ENCODE measurements at regions not wholly inside any gene's neighbourhood (a gene's known extent, or its start where the extent isn't known, plus 50 kb on each side); places are given as distances from the start of the nearest gene placed in this dataset.

DNA sequence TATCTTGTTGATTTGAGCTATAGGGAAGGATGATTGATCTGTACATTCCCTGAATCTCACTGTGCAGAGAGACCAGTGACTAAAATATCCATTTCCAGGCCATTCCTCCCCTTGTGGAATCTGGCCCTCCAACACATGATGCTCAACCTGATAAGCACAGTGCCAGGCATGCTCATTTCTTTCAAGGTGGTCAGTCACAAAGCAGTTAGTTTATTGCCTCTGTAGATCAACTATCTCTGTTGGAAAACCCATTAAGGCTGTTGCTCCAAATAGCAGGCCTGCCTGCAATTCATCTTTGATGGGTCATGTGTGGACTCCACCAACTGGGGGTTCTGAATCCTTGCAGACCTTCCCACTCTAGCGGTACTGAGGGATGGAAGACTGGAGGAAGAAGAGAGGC, 168.6 kb upstream of the FOXK1 start (continued):
- TF ChIP-seq, protein P1, sequence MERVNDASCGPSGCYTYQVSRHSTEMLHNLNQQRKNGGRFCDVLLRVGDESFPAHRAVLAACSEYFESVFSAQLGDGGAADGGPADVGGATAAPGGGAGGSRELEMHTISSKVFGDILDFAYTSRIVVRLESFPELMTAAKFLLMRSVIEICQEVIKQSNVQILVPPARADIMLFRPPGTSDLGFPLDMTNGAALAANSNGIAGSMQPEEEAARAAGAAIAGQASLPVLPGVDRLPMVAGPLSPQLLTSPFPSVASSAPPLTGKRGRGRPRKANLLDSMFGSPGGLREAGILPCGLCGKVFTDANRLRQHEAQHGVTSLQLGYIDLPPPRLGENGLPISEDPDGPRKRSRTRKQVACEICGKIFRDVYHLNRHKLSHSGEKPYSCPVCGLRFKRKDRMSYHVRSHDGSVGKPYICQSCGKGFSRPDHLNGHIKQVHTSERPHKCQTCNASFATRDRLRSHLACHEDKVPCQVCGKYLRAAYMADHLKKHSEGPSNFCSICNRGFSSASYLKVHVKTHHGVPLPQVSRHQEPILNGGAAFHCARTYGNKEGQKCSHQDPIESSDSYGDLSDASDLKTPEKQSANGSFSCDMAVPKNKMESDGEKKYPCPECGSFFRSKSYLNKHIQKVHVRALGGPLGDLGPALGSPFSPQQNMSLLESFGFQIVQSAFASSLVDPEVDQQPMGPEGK (CRISPR knock-in tag; IDR thresholded peaks at IDR 0.05; ENCODE audit: borderline replicate concordance): no peak

DNA sequence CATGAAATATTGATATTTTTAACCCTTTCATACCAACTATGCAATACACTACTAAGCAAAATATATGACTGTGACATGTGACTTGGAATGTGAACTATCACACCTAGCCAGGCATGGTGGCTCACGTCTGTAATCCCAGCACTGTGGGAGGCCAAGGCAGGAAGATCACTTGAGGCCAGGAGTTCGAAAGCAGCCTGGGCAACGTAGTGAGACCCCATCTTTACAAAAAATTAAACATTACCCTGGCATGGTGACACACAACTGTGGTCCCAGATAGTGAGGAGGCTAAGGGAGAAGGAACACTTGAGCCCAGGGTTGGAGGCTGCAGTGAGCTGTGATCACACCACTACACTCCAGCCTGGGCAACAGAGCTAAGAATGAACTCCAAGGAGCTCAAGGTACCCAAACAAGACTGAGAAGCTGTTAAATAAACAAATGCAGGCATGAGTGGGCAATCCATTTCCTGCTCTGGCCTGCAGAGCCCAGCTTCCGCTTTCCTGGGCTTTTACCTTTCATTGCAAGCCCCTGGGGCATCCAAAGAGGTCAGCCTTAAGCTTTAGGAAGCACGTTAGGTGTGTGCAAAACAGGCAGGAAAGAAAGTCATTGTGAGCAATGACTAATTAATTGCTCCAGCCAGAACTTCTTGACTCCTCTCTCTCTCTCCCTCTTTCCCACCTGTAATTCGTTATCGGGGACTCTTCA, 162.1 kb upstream of the FOXK1 start:
- ATAC-seq: no peak
- TF ChIP-seq, protein P2, sequence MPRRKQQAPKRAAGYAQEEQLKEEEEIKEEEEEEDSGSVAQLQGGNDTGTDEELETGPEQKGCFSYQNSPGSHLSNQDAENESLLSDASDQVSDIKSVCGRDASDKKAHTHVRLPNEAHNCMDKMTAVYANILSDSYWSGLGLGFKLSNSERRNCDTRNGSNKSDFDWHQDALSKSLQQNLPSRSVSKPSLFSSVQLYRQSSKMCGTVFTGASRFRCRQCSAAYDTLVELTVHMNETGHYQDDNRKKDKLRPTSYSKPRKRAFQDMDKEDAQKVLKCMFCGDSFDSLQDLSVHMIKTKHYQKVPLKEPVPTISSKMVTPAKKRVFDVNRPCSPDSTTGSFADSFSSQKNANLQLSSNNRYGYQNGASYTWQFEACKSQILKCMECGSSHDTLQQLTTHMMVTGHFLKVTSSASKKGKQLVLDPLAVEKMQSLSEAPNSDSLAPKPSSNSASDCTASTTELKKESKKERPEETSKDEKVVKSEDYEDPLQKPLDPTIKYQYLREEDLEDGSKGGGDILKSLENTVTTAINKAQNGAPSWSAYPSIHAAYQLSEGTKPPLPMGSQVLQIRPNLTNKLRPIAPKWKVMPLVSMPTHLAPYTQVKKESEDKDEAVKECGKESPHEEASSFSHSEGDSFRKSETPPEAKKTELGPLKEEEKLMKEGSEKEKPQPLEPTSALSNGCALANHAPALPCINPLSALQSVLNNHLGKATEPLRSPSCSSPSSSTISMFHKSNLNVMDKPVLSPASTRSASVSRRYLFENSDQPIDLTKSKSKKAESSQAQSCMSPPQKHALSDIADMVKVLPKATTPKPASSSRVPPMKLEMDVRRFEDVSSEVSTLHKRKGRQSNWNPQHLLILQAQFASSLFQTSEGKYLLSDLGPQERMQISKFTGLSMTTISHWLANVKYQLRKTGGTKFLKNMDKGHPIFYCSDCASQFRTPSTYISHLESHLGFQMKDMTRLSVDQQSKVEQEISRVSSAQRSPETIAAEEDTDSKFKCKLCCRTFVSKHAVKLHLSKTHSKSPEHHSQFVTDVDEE (CRISPR knock-in tag; IDR thresholded peaks at IDR 0.05): no peak
- TF ChIP-seq, protein P1 (CRISPR knock-in tag; IDR thresholded peaks at IDR 0.05; ENCODE audit: borderline replicate concordance): no peak
- TF ChIP-seq, protein P3, sequence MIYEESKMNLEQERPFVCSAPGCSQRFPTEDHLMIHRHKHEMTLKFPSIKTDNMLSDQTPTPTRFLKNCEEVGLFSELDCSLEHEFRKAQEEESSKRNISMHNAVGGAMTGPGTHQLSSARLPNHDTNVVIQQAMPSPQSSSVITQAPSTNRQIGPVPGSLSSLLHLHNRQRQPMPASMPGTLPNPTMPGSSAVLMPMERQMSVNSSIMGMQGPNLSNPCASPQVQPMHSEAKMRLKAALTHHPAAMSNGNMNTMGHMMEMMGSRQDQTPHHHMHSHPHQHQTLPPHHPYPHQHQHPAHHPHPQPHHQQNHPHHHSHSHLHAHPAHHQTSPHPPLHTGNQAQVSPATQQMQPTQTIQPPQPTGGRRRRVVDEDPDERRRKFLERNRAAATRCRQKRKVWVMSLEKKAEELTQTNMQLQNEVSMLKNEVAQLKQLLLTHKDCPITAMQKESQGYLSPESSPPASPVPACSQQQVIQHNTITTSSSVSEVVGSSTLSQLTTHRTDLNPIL (CRISPR knock-in tag; IDR thresholded peaks at IDR 0.05; ENCODE audit: low read depth): no peak
- TF ChIP-seq TCF4 (CRISPR knock-in tag; IDR thresholded peaks at IDR 0.05; ENCODE audit: borderline replicate concordance): no peak
- TF ChIP-seq PPARA (CRISPR knock-in tag; IDR thresholded peaks at IDR 0.05; ENCODE audit: borderline replicate concordance): no peak
- no peak for TF ChIP-seq ARNTL (CRISPR knock-in tag; IDR thresholded peaks at IDR 0.05; ENCODE audit: borderline replicate concordance, low read depth)

DNA sequence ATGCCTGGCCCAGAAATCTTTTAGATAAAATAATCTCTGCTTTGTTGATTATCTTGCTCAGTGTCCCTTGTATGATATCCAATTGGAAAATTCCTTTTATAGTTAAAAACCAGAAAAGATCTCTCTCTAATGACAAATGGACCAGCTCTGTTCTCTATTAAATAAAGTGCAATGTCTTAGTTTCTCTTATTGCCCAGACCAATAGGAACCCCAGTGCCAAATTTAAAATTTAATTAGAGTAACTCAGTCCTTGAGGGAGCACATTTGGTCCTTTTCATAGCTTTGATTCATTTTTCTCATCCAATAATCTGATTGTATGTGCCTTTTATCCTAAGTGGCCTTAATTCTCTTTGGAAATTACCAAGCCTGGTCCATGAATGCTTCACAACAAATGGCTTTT, 158.9 kb upstream of the FOXK1 start:
- TF ChIP-seq, protein P2 (CRISPR knock-in tag; IDR thresholded peaks at IDR 0.05): peak; percentile 73; the same call in 1 of the 2 replicates
- TF ChIP-seq BACH2 (CRISPR knock-in tag; IDR thresholded peaks at IDR 0.05; ENCODE audit: borderline replicate concordance) (0 out of 2 replicates have a peak, but pooled peaks have one; percentile 46), OSR1 (CRISPR knock-in tag; IDR thresholded peaks at IDR 0.05) (no peak), TCF4 (CRISPR knock-in tag; IDR thresholded peaks at IDR 0.05; ENCODE audit: borderline replicate concordance) (peak; percentile 83)
- TF ChIP-seq, protein P4, sequence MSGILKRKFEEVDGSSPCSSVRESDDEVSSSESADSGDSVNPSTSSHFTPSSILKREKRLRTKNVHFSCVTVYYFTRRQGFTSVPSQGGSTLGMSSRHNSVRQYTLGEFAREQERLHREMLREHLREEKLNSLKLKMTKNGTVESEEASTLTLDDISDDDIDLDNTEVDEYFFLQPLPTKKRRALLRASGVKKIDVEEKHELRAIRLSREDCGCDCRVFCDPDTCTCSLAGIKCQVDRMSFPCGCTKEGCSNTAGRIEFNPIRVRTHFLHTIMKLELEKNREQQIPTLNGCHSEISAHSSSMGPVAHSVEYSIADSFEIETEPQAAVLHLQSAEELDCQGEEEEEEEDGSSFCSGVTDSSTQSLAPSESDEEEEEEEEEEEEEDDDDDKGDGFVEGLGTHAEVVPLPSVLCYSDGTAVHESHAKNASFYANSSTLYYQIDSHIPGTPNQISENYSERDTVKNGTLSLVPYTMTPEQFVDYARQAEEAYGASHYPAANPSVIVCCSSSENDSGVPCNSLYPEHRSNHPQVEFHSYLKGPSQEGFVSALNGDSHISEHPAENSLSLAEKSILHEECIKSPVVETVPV (CRISPR knock-in tag; IDR thresholded peaks at IDR 0.05): 0 out of 2 replicates have a peak, but pooled peaks have one; percentile 22
- ATAC-seq: no peak

DNA sequence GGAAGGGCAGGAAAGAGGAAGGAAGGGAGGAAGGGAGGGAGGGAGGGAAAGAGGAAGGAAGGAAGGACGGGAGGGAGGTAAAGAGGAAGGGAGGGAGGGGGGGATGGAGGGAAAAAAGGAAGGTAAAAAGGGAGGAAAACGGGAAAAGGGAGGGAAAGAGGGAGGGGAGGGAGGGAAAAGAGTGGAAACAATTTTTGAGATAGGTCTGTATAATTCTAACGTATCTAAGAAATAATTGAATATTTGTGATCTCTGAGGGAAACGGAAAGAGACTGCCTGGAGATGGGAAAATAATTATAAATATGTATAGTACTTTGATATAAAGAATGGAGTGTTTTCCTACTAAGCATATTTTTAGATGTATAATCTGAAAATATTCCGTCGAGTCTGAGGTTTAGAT, 158.2 kb upstream of the FOXK1 start:
- ATAC-seq: no peak
- no peak for TF ChIP-seq ZNF70 (CRISPR knock-in tag; IDR thresholded peaks at IDR 0.05)
- TF ChIP-seq TOX (CRISPR knock-in tag; IDR thresholded peaks at IDR 0.05; ENCODE audit: borderline replicate concordance): no peak
- no peak for TF ChIP-seq BACH2 (CRISPR knock-in tag; IDR thresholded peaks at IDR 0.05; ENCODE audit: borderline replicate concordance)
- TF ChIP-seq ARNTL (CRISPR knock-in tag; IDR thresholded peaks at IDR 0.05; ENCODE audit: borderline replicate concordance, low read depth): no peak
- TF ChIP-seq, protein P1 (CRISPR knock-in tag; IDR thresholded peaks at IDR 0.05; ENCODE audit: borderline replicate concordance): no peak
- TF ChIP-seq TCF4 (CRISPR knock-in tag; IDR thresholded peaks at IDR 0.05; ENCODE audit: borderline replicate concordance): no peak
- TF ChIP-seq, protein P5, sequence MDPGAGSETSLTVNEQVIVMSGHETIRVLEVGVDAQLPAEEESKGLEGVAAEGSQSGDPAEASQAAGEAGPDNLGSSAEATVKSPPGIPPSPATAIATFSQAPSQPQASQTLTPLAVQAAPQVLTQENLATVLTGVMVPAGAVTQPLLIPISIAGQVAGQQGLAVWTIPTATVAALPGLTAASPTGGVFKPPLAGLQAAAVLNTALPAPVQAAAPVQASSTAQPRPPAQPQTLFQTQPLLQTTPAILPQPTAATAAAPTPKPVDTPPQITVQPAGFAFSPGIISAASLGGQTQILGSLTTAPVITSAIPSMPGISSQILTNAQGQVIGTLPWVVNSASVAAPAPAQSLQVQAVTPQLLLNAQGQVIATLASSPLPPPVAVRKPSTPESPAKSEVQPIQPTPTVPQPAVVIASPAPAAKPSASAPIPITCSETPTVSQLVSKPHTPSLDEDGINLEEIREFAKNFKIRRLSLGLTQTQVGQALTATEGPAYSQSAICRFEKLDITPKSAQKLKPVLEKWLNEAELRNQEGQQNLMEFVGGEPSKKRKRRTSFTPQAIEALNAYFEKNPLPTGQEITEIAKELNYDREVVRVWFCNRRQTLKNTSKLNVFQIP (CRISPR knock-in tag; IDR thresholded peaks at IDR 0.05; ENCODE audit: borderline replicate concordance, low read depth): no peak
- no peak for TF ChIP-seq ISL1 (CRISPR knock-in tag; IDR thresholded peaks at IDR 0.05)
- no peak for TF ChIP-seq GLIS3 (CRISPR knock-in tag; IDR thresholded peaks at IDR 0.05)
- TF ChIP-seq ZFP30 (CRISPR knock-in tag; IDR thresholded peaks at IDR 0.05): no peak
- TF ChIP-seq SNAI2 (CRISPR knock-in tag; IDR thresholded peaks at IDR 0.05): no peak
- TF ChIP-seq ZNF8 (CRISPR knock-in tag; IDR thresholded peaks at IDR 0.05): no peak
- no peak for TF ChIP-seq PPARA (CRISPR knock-in tag; IDR thresholded peaks at IDR 0.05; ENCODE audit: borderline replicate concordance)
